ENCODE measurements at regions not wholly inside any gene's neighbourhood (a gene's known extent, or its start where the extent isn't known, plus 50 kb on each side); places are given as distances from the start of the nearest gene placed in this dataset.

DNA sequence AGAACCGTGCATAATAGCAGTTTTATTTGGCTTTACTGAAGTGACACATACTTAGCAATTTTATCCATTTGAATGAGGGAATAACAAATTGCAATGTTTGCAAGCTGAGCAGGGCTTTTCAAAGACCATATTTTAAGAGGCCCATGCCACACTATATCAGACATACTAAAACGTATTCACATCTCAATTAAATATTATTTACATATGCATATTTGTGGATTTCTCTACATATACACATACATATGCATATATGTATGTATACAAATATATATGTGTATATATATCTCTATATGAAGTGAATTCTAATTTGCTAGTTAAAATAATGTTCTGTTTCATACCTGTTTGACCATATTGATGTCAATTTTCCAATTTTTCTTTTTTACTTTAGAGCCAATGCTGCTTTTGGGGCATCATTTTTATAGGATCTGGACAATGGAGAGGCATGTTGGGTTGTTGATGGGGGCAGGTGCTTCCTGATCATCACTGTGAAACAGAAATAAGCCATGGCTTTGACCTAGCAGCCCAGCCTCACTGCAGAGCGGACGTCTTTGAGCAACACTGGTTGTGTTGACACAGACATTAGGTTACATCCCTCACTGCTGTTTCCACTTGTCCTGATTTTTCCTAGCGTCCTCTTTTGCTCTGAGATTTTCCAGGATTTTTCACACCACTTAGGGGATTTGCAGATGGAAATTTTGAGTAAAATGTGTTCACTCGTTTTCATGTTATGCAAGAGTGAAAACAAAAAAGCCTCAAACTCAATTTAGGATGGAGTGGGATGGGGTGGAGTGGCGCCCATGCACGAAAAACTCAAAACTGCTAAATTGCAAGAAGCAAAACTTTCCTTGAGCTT, 56.9 kb downstream of the RDH14 start:
- Histone ChIP-seq H3K27ac (no peak overlapping the region), H3K4me3 (no peak overlapping the region)

GRCh38 chr2:18502142-18502541, 58.3 kb downstream of the RDH14 start:
- Histone ChIP-seq H3K9me3 (no peaks in the 10 kb centered on the region), H3K4me1 (no peaks in the 10 kb centered on the region), H3K27ac (no peak overlapping the region), H3K36me3 (no peaks in the 10 kb centered on the region), H3K27me3 (no peaks in the 10 kb centered on the region), H3K4me3 (no peak overlapping the region)
- intact Hi-C loops (cut with DNase I; ENCODE audit: low total_unique reads) = no loop called here
- TF ChIP-seq CTCF (IDR thresholded peaks at IDR 0.05) = no peak
- no peak for DNase-seq

More for the DNA sequence above, 56.9 kb downstream of the RDH14 start:
- H3K36me3 ChIP-seq = no peaks in the 10 kb centered on the region
- intact Hi-C loops (cut with DNase I; ENCODE audit: low total_unique reads) = no loop called here
- no peaks in the 10 kb centered on the region for H3K27me3 ChIP-seq
- H3K4me1 ChIP-seq = no peaks in the 10 kb centered on the region
- no peak for TF ChIP-seq CTCF (IDR thresholded peaks at IDR 0.05)
- no peak for DNase-seq
- no peaks in the 10 kb centered on the region for H3K9me3 ChIP-seq

DNA sequence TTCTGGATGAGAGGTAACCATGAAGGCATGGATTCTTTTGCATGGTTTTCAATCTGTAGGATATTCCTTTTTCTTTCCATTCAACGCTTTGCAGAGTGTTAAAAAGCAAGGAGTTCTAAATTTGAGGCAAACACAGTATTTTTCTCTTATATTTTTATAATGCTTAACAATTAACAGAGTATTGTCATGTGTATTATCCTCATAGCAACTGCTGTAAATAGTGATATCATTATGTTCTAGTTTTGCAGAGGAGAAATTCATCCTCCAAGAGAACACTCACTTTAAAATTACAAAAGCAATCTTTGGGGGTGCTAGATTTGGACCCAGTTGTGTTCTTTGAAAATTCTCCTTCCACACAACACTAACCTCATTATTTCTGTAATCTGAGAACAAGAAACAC, 58.7 kb downstream of the RDH14 start:
- Histone ChIP-seq H3K4me3 (no peak overlapping the region), H3K27me3 (no peaks in the 10 kb centered on the region), H3K27ac (no peak overlapping the region), H3K36me3 (no peaks in the 10 kb centered on the region), H3K4me1 (no peaks in the 10 kb centered on the region), H3K9me3 (no peaks in the 10 kb centered on the region)
- intact Hi-C loops (cut with DNase I; ENCODE audit: low total_unique reads) = no loop called here
- no peak for DNase-seq
- TF ChIP-seq CTCF (IDR thresholded peaks at IDR 0.05) = no peak

DNA sequence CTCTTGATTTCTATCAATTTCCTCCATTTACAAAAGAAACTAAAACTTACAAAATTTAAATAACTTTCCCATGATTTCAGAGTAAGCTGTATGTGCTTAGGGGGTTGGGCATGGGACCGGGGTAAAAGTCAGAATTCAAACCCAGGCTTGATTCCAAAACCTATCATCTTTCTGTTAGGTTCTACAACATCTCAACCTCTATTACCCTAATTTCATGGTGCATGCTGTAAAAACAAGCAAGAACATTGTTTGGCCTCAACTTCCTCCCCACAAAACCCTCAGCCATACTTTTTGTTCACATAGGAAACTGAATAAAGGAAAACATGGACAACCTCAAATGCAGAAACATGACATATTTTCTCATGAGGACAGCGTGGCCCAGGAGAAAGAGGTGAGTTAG, 59.3 kb downstream of the RDH14 start:
- Histone ChIP-seq H3K27ac (no peak overlapping the region), H3K27me3 (no peaks in the 10 kb centered on the region), H3K4me3 (no peak overlapping the region), H3K36me3 (no peaks in the 10 kb centered on the region), H3K9me3 (no peaks in the 10 kb centered on the region), H3K4me1 (no peaks in the 10 kb centered on the region)
- no peak for TF ChIP-seq CTCF (IDR thresholded peaks at IDR 0.05)
- intact Hi-C loops (cut with DNase I; ENCODE audit: low total_unique reads) = no loop called here
- DNase-seq = no peak

DNA sequence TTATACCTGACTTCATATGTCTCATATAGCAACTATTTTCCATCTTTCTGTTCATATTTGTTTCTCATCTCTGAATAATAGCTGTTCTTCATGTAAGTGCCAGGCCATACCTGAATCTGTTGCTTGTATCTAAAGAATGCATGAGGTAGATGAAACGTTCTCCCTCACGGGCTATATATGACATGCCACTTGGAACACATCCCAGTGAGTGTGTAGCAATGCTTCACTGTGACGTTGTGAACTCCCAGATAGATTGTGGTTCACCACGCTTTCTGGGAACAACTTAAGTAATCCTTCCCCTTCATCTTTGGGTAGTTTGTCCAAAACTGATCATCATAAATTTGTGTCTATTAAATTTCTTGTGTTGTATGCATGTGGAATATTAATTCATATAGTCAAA, 60.1 kb downstream of the RDH14 start:
- no peaks in the 10 kb centered on the region for H3K27me3 ChIP-seq
- H3K4me3 ChIP-seq = no peak overlapping the region
- H3K4me1 ChIP-seq = no peaks in the 10 kb centered on the region
- intact Hi-C loops (cut with DNase I; ENCODE audit: low total_unique reads) = no loop called here
- no peak for TF ChIP-seq CTCF (IDR thresholded peaks at IDR 0.05)
- no peaks in the 10 kb centered on the region for H3K9me3 ChIP-seq
- no peaks in the 10 kb centered on the region for H3K36me3 ChIP-seq
- DNase-seq = no peak
- no peak overlapping the region for H3K27ac ChIP-seq
